Naive thymus-derived CD4-positive, alpha-beta T cell (primary cell): ENCODE measurements at regions not wholly inside any gene's neighbourhood (a gene's known extent, or its start where the extent isn't known, plus 50 kb on each side); places are given as distances from the start of the nearest gene placed in this dataset.

Experiments used
- ATAC-seq: fragments of 150-1000 bp; cut with Tn5 transposase; 2 replicates; pipeline ENCODE4 v1.10.0; 2021; ENCODE audit warnings: mild to moderate bottlenecking, moderate library complexity
- CTCF ChIA-PET: fragments of 350-600 bp; sonication (Branson Sonifier 250); formaldehyde crosslinking; loops from one replicate; lab custom pipeline; 2021; ENCODE audit warnings: antibody characterized with exemption; lab: Charles Lee
- POLR2A ChIA-PET: fragments of 350-600 bp; sonication (Branson Sonifier 250); formaldehyde crosslinking; loops from one replicate; lab custom pipeline; 2021; ENCODE audit warnings: antibody characterized with exemption, inconsistent platforms; lab: Charles Lee
- DNase-seq, 9 donors: peaks; one replicate each; pipeline versions ENCODE4 v3.0.0 to v3.0.0-alpha.2; 2020 to 2022; ENCODE audit warnings: mixed read lengths in 1 of 9
- H3K27ac ChIP-seq: one replicate; pipeline ENCODE4 v1.7.0; 2013; ENCODE audit warnings: mild to moderate bottlenecking, low read depth, low read length, moderate library complexity
- H3K27me3 ChIP-seq, 2 donors: one replicate each; pipeline ENCODE4 v1.7.0; 2013; ENCODE audit warnings: low read length in 2 of 2, mild to moderate bottlenecking in 2 of 2, moderate library complexity in 2 of 2; ENCODE audit not compliant: control insufficient read depth in 2 of 2, insufficient read depth in 2 of 2
- H3K36me3 ChIP-seq, 3 experiments: 1 replicate in 2 of 3; 2 replicates in 1 of 3; pipeline ENCODE4 v1.7.0; 2013; ENCODE audit warnings: low read length in 3 of 3, mild to moderate bottlenecking in 3 of 3, moderate library complexity in 1 of 3; ENCODE audit not compliant: insufficient read depth in 3 of 3, control insufficient read depth in 2 of 3
- H3K4me1 ChIP-seq, 2 donors: one replicate each; pipeline ENCODE4 v1.7.0; 2013; ENCODE audit warnings: low read length in 2 of 2, mild to moderate bottlenecking in 2 of 2, moderate library complexity in 1 of 2; ENCODE audit not compliant: control insufficient read depth in 2 of 2, insufficient read depth in 2 of 2
- H3K4me3 ChIP-seq: 2 replicates; pipeline ENCODE4 v1.7.0; 2013; ENCODE audit warnings: mild to moderate bottlenecking, low read length
- H3K9me3 ChIP-seq, 3 experiments: 1 replicate in 2 of 3; 2 replicates in 1 of 3; pipeline ENCODE4 v1.7.0; 2013; ENCODE audit warnings: low read length in 3 of 3; ENCODE audit not compliant: control insufficient read depth in 2 of 3
- H3K27ac Mint-ChIP-seq, 9 donors: one replicate each; pipeline ENCODE4 v1.8.0; 2020 to 2022; ENCODE audit warnings: mixed read lengths in 9 of 9, mild to moderate bottlenecking in 8 of 9, moderate library complexity in 5 of 9, inconsistent platforms in 2 of 9
- H3K27me3 Mint-ChIP-seq, 5 donors: one replicate each; pipeline ENCODE4 v1.8.0; 2021 to 2022; ENCODE audit warnings: mixed read lengths in 5 of 5, mild to moderate bottlenecking in 1 of 5
- H3K36me3 Mint-ChIP-seq, 5 donors: one replicate each; pipeline ENCODE4 v1.8.0; 2020 to 2022; ENCODE audit warnings: mixed read lengths in 5 of 5, mild to moderate bottlenecking in 3 of 5, inconsistent platforms in 1 of 5
- H3K4me1 Mint-ChIP-seq, 7 donors: one replicate each; pipeline ENCODE4 v1.8.0; 2020 to 2022; ENCODE audit warnings: mixed read lengths in 7 of 7, mild to moderate bottlenecking in 3 of 7, inconsistent platforms in 1 of 7
- H3K4me3 Mint-ChIP-seq, 10 donors: one replicate each; pipeline ENCODE4 v1.8.0; 2020 to 2022; ENCODE audit warnings: mild to moderate bottlenecking in 10 of 10, mixed read lengths in 10 of 10, moderate library complexity in 6 of 10, inconsistent platforms in 2 of 10
- H3K9me3 Mint-ChIP-seq, 11 donors: one replicate each; pipeline ENCODE4 v1.8.0; 2020 to 2022; ENCODE audit warnings: mixed read lengths in 11 of 11, mild to moderate bottlenecking in 4 of 11, inconsistent platforms in 1 of 11, moderate library complexity in 1 of 11
- intact Hi-C, 2 donors: fragments of 100-400 bp; cut with micrococcal nuclease; formaldehyde crosslinking; loops; one replicate each; pipeline ENCODE4 v1.15.1; 2023

DNA sequence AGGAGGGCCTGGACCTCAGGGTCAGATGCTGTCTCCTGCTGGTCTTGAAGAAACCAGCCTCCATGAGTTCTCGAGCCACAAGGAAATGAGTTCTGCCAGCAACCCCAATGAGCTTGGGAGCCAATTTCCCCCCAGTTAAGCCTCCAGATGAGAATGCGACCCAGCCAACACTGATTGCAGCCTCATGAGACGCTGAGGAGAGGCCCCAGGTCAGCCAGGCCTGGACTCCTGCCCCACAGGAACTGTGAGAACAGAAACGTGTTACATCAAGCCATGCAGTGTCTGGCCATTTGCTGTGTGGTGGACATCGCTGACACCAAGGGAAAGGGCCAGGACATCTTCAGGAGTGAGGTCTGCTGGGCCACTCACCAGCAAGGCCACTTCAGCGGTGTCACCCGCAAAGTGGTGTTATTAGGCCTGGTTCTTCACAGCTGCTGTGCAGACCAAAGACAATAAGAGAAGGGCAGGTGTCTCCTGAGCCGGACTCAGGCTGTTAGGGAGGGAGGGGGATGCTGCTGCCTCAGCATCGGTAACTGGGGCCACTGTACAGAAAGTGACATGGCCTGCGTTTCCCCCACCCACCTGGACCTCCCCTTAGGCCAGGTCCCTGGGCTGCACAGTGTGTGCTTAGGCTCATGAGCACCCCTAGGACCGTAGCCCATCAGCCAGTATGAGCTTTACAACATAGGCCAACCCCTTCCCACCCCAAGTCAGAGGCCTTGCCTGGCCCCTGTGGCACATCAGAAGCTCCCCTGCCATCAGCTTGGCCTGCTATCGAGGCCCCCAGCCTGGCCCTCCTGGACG, 272.4 kb upstream of the RTL1 start:
- ATAC-seq = no peak
- peaks cover 0 to 10% (median 8%) of the 10 kb centered on the region in 11 donors for H3K9me3 Mint-ChIP-seq
- H3K27ac ChIP-seq = no peak overlapping the region

DNA sequence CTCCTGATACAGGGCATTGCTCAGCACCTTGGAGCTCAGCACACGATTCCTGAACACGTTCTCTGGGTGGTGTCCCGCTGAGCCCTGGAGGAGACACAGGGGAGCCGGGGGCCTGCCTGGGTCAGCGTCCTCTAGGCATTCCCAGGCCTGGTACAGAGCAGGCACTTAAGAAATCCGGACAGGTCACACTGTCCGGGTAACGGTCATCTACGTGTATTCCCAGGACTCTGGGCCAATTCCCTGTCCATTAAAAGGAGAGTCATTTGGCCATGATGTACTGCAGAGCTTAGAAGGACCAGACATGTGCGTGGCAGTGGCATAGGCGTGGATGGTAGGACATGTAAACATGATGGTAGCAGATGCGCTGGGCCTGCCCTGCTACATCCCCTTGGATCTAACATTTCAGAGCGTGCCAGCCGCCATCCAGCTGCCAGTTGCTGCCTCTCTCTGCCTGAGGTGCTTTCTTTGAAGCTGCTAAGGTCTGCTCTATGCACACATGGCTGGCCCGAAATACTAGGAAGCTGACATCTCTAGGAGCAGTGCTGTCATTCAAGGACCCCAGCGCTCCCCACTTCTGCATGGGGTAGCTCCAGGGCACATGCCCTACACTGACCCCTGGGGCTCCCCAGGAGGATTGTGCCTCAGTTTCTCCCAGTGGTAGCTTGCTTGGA, 273.1 kb upstream of the RTL1 start:
- intact Hi-C loops = no loop called here
- Histone ChIP-seq H3K36me3 (no peaks in the 10 kb centered on the region), H3K27ac (no peak overlapping the region), H3K27me3 (no peaks in the 10 kb centered on the region), H3K4me3 (no peak overlapping the region), H3K9me3 (no peaks in the 10 kb centered on the region), H3K4me1 (no peaks in the 10 kb centered on the region)
- Mint-ChIP-seq H3K27me3 (peaks cover 0 to 12% (median 10%) of the 10 kb centered on the region in 5 donors), H3K27ac (no peak overlapping the region), H3K4me1 (no peaks in the 10 kb centered on the region), H3K4me3 (no peak overlapping the region), H3K36me3 (peaks cover 0 to 3% (median 0%) of the 10 kb centered on the region in 5 donors), H3K9me3 (peaks cover 0 to 8% (median 4%) of the 10 kb centered on the region in 11 donors)
- POLR2A ChIA-PET = no interaction called here
- DNase-seq = no peak
- ATAC-seq = no peak
- CTCF ChIA-PET = no interaction called here

More for the DNA sequence above, 272.4 kb upstream of the RTL1 start:
- H3K4me1 ChIP-seq = no peaks in the 10 kb centered on the region
- H3K9me3 ChIP-seq = no peaks in the 10 kb centered on the region
- H3K4me3 ChIP-seq = no peak overlapping the region
- no peaks in the 10 kb centered on the region for H3K27me3 ChIP-seq
- intact Hi-C loops = no loop called here
- POLR2A ChIA-PET = no interaction called here
- peaks cover 0 to 7% (median 0%) of the 10 kb centered on the region in 5 donors for H3K36me3 Mint-ChIP-seq
- no peak for DNase-seq
- no peak overlapping the region for H3K4me3 Mint-ChIP-seq
- H3K4me1 Mint-ChIP-seq = no peaks in the 10 kb centered on the region
- CTCF ChIA-PET = no interaction called here
- H3K27me3 Mint-ChIP-seq = peaks cover 0 to 17% (median 14%) of the 10 kb centered on the region in 5 donors
- H3K27ac Mint-ChIP-seq = no peak overlapping the region
- H3K36me3 ChIP-seq = no peaks in the 10 kb centered on the region

DNA sequence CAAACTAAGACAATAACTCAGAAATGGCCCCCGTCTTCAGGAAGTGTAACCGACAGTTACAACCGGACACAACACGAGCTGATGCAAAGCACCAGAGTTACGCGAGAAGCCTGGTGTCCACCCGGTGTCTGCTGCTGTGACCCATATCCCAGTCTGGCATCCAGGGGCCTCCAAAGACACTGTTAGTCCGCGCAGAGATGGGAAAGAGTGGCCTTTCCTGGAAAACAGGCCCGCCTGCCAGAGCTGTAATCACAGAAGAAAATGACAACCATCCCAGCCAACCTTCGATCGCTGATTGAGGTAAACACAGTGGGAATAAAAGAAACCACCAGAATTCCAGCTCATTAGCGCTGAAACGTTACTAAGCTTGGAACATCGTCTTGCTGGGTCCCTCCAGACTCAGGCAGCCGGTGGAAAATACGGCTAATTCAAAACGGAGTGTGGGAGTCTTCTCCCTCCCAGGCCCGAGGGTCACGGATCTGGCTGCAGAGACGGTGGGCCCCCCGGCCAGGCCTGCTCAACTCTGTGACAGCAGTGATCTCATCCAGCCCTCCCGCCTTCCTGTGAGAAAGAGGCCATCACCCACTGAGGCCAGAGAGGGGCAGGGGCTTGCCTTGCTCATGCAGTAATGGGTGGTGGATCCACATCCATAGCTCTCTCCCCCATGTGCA, 273.9 kb upstream of the RTL1 start:
- no peaks in the 10 kb centered on the region for H3K4me1 ChIP-seq
- H3K4me3 Mint-ChIP-seq = no peak overlapping the region
- H3K9me3 ChIP-seq = no peaks in the 10 kb centered on the region
- no peak overlapping the region for H3K4me3 ChIP-seq
- ATAC-seq (no peak), DNase-seq (no peak)
- CTCF ChIA-PET = no interaction called here
- no peaks in the 10 kb centered on the region for H3K4me1 Mint-ChIP-seq
- no peaks in the 10 kb centered on the region for H3K36me3 ChIP-seq
- H3K27me3 Mint-ChIP-seq = peaks cover 0 to 10% (median 5%) of the 10 kb centered on the region in 5 donors
- no peaks in the 10 kb centered on the region for H3K27me3 ChIP-seq
- H3K27ac Mint-ChIP-seq = no peak overlapping the region
- no peak overlapping the region for H3K27ac ChIP-seq
- POLR2A ChIA-PET = no interaction called here
- peaks cover 0 to 6% (median 2%) of the 10 kb centered on the region in 11 donors for H3K9me3 Mint-ChIP-seq
- H3K36me3 Mint-ChIP-seq = peaks cover 0 to 3% (median 0%) of the 10 kb centered on the region in 5 donors
- intact Hi-C loops = no loop called here

DNA sequence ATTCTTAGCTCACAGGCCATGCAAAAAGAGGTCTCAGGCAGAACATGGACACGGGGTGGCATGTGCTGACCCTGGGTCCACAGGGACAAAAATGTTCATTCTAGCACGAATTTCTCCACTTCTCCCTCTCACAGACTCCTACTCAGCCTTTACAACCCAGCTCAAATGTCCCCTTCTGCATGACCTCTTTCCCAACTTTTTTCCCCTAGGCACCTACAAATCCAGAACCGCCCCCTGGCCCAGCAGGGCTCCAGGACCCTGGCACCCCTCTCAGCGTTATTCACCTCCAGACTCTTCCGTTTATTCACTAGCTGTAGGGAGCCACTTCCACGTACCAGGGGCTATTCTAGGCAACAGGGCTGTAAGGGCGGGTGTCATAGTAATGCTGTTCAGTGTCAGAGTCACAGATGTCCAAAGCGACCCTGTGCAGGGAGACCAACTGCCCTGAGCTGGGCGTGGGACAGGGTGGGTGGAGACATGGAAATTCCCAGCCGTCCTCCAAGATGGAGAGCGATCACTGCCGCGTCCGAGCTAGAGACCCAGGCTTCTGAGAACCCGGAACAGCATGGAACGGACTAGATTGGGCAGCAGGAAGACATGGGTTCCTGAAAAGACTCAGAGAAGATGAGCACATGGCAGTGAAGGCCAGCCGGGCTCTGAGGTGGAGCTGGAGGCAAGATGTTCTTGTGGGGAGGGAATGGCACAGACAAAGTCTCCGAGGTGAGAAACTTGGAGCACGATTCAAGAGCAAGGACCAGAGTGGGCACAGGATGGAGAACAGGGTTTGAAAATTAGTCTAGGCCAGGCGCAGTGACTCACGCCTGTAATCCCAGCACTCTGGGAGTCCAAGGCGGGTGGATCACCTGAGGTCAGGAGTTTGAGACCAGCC, 274.9 kb upstream of the RTL1 start:
- H3K27me3 ChIP-seq = no peaks in the 10 kb centered on the region
- Mint-ChIP-seq H3K9me3 (peaks cover 0 to 5% (median 0%) of the 10 kb centered on the region in 11 donors), H3K36me3 (peaks cover 0 to 2% (median 0%) of the 10 kb centered on the region in 5 donors), H3K4me1 (no peaks in the 10 kb centered on the region), H3K27ac (peak overlapping the region in 1 of 9 donors; percentile 21), H3K4me3 (no peak overlapping the region), H3K27me3 (peaks cover 0 to 3% (median under 1%) of the 10 kb centered on the region in 5 donors)
- no peak for ATAC-seq
- POLR2A ChIA-PET = no interaction called here
- H3K4me1 ChIP-seq = no peaks in the 10 kb centered on the region
- no peak overlapping the region for H3K4me3 ChIP-seq
- no peak overlapping the region for H3K27ac ChIP-seq
- no peak for DNase-seq
- CTCF ChIA-PET = no interaction called here
- H3K36me3 ChIP-seq = no peaks in the 10 kb centered on the region
- intact Hi-C loops = no loop called here
- H3K9me3 ChIP-seq = no peaks in the 10 kb centered on the region

DNA sequence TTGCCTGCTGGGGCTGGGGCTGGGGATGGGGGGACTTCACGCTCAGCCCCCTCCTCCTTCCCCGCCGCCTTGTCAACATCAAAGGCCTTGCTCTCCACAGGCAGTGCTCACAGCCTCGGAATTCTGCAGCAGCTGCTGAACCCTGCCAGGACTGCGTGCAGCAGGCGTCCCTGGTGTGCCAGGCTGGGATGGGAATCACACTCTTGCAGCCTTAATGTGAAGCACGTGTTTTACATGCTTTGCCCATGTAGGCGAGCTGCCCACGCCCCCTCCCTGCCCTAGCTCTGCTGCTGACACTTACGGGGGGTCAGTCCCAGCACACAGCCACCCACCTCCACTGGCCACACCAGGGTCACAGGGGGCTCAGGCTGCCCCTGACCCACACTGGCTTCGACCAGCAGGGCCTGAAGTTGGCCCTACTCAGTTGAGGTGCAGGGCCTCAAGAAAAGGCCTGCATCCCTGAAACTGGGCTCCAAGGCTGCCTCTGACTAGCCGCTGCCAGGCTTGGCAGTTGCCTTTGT, 276.2 kb upstream of the RTL1 start:
- Histone ChIP-seq H3K27me3 (no peaks in the 10 kb centered on the region), H3K4me1 (no peaks in the 10 kb centered on the region), H3K9me3 (no peaks in the 10 kb centered on the region), H3K4me3 (no peak overlapping the region), H3K36me3 (no peaks in the 10 kb centered on the region), H3K27ac (no peak overlapping the region)
- H3K9me3 Mint-ChIP-seq = peaks cover 0 to 3% (median 0%) of the 10 kb centered on the region in 11 donors
- DNase-seq (no peak), ATAC-seq (no peak)
- H3K4me3 Mint-ChIP-seq = no peak overlapping the region
- CTCF ChIA-PET = no interaction called here
- H3K36me3 Mint-ChIP-seq = no peaks in the 10 kb centered on the region
- POLR2A ChIA-PET = no interaction called here
- H3K27me3 Mint-ChIP-seq = peaks cover 0 to 4% (median 0%) of the 10 kb centered on the region in 5 donors
- H3K4me1 Mint-ChIP-seq = no peaks in the 10 kb centered on the region
- intact Hi-C loops = no loop called here
- H3K27ac Mint-ChIP-seq = no peak overlapping the region
